Bone marrow (tissue), 2 donors: ENCODE measurements at regions not wholly inside any gene's neighbourhood (a gene's known extent, or its start where the extent isn't known, plus 50 kb on each side); places are given as distances from the start of the nearest gene placed in this dataset.
A peak's percentile ranks its signal among the peaks of the same experiment; 100 is the strongest.

Source experiments
- DNase-seq, 2 donors: peaks; one replicate each; lab custom pipeline; 2025; lab: John Stamatoyannopoulos, UW

- DNase-seq: no peak
Measured at GRCh38 chr16:27685807-27686206, 135.9 kb downstream of the KATNIP start.

DNA sequence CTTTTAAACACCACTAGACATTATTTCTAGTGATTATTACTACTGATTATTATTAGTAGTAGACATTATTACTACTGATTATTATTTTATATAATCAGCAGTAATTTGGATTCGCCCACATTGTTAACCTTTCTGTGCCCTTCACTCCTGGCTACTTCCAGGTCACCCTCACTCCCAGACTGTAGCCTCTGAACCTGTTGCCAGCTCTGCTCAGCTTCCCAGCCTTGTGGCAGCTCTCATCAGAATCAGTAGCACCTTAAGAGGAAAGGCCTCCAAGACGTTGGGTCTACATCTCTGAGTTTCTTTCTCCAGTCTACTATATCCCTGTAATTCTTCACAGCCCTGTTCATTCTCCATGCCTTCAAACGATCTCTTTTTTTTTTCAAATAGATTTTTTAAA is 137.0 kb downstream of the KATNIP start:
- no peak for DNase-seq

GRCh38 chr16:27687605-27688004 is 137.7 kb downstream of the KATNIP start:
- no peak for DNase-seq

- no peak for DNase-seq
Measured at GRCh38 chr16:27689711-27690110, 139.8 kb downstream of the KATNIP start.

GRCh38 chr16:27690608-27691007 is 140.7 kb downstream of the KATNIP start:
- peak in 1 of 2 donors; percentile 17 for DNase-seq

- DNase-seq: no peak
Measured at GRCh38 chr16:27691721-27692120, 141.8 kb downstream of the KATNIP start.

DNA sequence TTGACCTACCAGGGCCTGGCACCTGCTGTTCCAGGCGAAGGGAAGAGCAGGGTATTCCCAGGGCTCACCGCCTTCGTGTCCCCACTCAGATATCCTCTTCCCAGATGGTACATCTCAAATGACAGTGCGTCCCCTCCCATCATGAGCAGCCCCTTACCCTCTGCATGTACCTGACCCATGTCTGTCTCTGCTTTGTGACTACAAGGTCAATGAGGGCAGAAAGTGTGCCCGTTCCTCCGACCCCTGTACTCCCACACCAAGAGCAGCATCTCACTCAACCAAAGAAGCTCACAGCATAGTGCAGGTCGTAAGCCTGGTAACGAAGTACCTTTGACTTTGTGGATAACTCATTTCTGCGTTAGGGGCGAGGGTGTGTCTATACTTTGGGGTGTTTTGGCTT is 142.6 kb downstream of the KATNIP start:
- no peak for DNase-seq

DNA sequence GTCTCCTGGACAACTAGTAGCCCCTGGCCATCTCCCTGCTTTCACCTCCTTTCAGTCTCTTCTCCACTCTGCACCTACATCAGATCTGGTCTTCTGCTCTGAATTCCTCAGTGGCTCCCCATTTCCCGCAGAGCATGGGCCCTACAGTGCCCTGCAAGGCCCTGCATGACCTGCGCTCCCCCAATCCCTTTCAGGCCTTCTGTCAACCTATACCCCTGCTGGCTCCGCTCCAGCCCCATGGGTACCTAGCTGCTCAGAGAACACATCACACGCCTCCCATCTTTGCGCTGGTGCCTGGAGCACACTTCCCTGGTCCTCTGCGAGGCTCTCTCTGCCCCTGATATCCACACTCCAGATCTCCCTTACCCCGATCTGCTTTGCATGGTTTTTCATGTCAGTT is 145.2 kb downstream of the KATNIP start:
- no peak for DNase-seq

DNA sequence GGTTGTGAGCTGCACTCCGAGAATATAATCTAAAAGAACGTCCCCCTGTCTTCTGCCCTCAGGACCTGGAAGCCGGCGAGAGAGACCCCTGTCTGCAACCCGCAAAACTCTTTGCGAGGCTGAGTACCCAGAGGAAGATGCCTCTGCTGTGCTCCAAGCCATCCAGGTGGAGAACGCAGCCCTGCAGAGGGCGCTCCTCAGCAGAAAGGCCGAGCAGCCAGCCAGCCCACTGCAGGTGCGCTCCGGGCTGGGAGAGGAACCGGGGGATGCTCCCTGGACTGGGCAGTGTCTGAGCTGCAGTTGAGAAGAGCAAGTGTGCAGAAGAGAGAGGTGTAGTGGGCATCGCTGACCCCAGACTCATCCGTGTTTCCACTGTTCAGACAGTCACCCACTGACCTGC is 148.3 kb downstream of the KATNIP start:
- DNase-seq: no peak

DNA sequence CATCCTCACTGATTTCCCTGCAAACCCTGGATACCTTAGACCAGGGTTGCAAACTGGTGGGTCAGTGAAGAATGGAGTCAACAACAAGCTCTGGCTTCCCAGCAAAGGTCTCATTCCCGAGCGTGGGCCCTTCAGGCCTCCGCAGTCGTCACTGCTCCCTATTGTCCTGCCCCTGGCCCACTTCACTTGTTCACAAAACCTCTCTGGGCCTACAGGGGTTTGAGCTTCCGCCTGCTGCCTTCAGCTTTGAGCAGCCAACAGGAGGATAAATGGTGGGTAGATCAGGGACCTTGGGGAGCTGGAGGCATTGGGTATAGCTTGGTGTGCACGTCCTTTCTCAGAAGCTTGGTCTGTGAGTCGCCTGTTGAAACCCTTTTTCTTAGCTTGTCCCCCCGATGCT is 148.8 kb downstream of the KATNIP start:
- no peak for DNase-seq

DNA sequence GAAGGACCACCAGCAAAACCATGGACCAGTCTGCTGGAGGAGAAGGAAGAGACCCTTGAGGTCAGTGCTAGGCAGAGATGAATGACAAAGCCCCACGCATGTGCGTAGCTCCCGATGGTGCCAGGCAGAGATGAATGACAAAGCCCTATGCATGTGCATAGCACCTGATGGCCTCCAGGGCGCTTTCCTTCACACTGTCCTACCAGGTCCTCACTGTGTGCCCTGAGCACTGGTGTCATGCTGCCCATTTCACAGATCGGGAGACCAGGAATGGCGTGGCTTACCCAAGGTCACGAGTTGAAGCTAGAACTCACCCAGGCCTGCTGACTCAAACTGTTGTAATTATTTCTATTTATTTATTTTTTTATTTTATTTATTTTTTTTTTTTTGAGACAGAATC is 149.6 kb downstream of the KATNIP start:
- no peak for DNase-seq

DNA sequence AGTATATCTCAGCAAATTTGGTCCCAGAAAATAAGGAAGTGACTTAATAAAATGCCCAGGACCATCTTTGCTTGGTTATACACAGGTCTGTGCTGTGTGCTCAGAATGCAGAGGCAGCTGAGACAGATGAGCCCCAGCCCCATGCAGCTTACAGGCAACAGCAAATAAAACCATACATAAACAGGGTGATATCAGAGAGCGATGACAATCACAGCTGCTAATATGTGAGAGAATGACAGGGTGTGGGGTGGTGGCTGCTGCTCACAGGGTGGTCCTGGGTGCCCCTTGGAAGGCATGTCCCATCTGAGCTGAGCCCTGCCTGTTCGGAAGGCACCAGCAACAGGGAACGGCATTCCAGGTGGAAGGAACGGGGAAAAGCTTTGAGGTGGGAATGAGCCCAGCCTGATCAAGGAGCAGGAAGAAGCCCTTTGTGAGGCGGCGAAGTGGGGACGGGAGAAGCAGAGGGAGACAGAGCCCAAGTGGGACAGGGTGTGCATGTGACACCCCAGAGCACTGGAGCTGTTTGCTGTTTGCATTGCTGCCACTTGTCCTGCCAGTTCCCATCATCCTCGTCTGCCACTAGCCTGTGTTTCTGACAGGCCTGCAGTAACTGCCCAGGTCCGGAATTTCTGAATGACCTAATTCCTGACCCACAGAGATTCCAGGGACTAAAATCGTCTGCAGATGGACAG is 150.5 kb downstream of the KATNIP start:
- no peak for DNase-seq

GRCh38 chr16:27701381-27701780 is 151.4 kb downstream of the KATNIP start:
- no peak for DNase-seq

DNA sequence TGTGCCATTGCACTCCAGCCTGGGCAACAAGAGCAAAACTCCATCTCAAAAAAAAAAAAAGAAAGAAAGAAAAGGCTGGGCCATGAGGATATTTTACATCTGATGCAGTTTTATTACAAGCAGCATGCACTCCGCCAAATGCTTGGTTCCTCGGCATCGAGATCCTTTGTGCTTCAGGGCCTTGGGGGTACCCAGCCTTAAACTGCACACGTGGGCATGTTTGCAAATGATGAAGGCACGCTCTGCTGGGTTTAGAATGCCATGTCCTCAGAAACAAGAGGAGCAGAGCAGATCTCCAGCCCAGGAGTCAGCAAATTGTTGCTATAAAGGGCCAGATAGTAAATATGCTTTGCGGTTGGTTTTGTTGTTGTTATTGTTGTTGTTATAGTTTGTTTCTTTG is 153.2 kb downstream of the KATNIP start:
- DNase-seq: no peak

DNA sequence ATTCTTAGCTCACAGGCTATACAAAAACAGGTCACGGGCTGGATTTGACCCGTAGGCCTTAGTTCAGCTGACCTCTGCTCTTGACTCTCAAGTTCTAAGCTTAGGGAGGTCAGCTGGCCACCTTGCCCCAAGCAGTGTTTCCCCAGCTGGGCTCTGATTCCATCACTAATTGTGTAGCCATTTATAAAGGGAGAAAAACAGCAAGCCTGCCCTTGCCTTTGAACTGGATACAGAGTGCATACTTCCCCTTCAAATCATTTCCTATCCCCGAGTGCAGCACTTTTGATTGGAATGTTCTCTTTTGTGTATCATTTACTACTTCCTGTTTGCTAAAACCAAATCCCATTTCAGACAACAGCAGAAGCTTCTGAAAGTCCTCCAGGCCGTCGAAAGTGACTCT is 153.6 kb downstream of the KATNIP start:
- DNase-seq: no peak

DNA sequence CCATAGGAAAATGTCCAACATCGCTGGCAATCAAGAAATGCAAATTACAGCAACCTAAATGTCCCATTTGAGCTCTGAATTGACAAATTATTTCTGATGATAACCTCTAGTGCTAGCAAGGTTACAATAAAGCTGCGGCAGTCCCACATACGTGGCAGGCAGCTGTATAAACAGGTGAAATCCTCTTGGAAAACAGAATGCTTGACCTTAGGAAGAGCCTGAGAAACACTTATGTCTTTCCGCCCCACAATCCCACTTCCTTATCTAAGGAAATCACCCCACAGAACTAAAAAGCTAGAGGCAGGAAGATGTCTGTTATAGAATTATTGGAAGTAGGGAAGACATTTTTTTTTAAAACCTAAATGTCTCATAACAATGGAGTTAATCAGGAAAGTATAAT is 154.3 kb downstream of the KATNIP start:
- no peak for DNase-seq

DNA sequence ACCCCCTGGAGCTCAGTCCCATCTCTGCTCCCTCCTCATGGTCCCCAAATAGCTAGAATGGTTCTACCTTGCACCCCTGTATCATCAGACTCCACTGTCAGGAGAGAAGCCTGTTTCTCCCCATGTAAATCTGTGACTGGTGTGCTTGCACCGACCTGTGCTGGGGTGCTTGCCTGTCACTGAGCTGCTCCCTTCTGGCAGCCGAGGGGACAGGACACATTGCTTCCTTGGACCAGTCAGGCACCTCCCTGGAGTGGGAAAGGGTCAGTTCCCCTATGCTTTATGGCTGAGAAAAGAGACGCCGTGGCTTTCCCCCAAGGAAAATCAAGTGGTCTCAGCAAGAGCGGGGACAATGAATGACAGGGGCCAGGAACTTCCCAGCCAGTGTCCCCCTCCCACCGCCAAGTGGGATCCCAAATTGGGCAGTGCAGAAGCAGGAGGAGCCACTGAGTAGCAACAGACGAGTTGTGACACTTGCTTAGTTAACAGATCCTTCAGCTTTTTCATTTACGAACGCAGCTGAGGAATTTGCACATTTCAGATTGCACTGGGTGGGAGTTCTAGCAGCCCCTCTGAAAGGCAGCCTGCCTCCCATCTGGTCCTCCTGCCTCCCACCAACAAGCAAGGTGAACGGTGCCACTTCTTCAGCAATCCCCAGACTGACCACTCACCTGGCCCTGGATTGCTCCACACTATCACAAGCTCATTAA is 156.4 kb downstream of the KATNIP start:
- no peak for DNase-seq

DNA sequence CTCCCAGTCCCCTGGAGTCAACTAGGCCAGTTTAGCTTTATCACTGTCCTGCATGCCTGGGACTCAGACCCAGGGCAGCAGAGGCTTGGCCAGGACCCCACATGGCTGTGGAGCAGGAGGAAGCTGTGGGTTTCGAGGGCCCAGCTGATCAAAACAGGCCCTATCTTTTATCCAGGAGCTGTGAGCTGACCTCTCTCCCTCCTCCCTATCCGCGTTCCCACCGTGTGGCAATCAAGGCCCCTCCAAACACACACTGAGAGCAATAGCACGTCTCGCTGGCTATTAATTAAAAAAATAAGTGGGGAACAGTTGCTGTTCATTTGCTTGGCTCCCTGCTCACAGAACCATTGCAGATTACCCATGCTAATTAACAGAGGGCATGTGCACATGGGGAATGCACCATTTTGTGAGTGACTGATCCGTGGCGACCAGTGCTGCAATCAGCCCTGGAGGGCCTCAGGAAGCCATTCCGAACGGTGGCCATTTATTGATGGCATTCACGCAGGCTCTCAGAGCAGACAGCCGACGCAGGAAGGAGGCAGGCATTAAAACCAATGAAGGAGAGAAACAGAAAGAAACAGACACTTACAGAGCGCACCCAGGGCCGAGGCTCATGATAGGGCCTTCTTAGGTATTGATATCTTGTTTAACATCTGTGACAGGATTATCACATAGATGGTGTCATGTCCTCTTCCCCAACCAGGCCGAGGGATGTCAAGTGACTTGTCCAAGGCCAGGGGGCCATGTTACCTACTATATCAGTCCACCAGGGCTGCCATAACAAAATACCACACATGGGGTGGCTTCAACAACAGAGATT is 157.1 kb downstream of the KATNIP start:
- DNase-seq: no peak

- DNase-seq: no peak
Measured at GRCh38 chr16:27708651-27709050, 158.7 kb downstream of the KATNIP start.

GRCh38 chr16:27712251-27712711 is 162.3 kb downstream of the KATNIP start:
- no peak for DNase-seq

GRCh38 chr16:27717726-27718125 is 167.8 kb downstream of the KATNIP start:
- no peak for DNase-seq

DNA sequence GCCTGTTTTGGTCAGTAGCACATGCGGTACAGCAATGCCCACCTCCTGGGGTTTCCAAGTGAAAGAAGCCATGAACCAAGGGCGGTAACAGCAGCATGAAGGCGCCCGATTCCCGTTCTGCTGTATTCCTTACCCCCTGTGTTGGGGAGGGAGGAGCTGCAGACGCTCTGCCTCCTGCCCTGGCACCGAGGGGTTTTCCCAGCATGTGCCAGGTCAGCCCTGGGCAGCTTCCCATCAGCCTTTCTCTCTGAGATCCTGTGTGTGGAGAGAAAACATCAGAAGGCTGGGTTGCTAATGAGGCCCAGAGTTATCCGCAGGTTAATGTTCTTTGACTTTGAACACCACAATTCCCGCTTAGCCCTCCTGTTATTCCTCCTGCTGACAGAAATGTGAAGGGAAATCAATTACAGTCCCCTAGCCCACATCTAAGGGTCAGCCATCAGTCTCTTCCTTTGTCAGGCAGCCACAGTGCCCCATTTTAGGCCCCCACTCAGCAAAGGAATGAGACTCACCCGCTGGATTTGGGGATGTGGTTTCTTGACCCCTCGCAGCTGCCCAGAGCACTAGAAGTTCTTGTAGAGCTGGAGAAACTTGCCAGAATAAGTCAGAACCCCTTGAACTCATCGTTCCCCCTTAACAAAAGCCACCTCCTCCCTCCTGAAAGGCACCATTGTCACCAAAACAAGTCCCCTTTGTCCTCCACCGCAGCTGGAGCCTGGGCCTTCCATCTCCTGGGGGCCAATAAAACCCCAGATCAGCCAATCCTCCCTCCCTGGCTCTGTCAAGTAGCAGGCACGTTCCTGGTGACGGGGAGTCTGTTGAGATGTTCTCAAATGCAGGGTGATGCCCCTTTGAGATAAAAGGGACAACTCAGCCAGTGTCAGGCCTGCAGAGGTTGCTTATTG is 168.5 kb downstream of the KATNIP start:
- no peak for DNase-seq
